GOT3 (cell line): ENCODE measurements at regions not wholly inside any gene's neighbourhood (a gene's known extent, or its start where the extent isn't known, plus 50 kb on each side); places are given as distances from the start of the nearest gene placed in this dataset.
"Not testable (repeated sequence)": the region's sequence is repeated elsewhere in the genome, so short reads cannot be mapped to it uniquely, and the experiment has no call there.

Source experiments
- DNase-seq: peaks from one replicate; lab custom pipeline; 2025; ENCODE audit warnings: mixed read lengths; lab: John Stamatoyannopoulos, UW

GRCh38 chr18:11464129-11464528 is 145.3 kb upstream of the SLC35G4 start:
- DNase-seq, result no peak

GRCh38 chr18:11458447-11458846 is 150.9 kb upstream of the SLC35G4 start:
- DNase-seq, result no peak

GRCh38 chr18:11457853-11458252 is 151.5 kb upstream of the SLC35G4 start:
- DNase-seq, result not testable (repeated sequence)

GRCh38 chr18:11454040-11454439 is 155.4 kb upstream of the SLC35G4 start:
- DNase-seq, result no peak

- DNase-seq, result not testable (repeated sequence)
These were observed 165.2 kb upstream of the SLC35G4 start for GRCh38 chr18:11444169-11444568.

GRCh38 chr18:11437046-11437445 is 172.3 kb upstream of the SLC35G4 start:
- no peak for DNase-seq

GRCh38 chr18:11432360-11432811 is 177.0 kb upstream of the SLC35G4 start:
- DNase-seq, result no peak

GRCh38 chr18:11429876-11430275 is 179.5 kb upstream of the SLC35G4 start:
- DNase-seq, result no peak

- DNase-seq, result no peak
These were observed 184.2 kb upstream of the SLC35G4 start for GRCh38 chr18:11425211-11425610.

- DNase-seq, result no peak
These were observed 190.1 kb upstream of the SLC35G4 start for GRCh38 chr18:11419338-11419737.

GRCh38 chr18:11412811-11413210 is 196.6 kb upstream of the SLC35G4 start:
- no peak for DNase-seq

GRCh38 chr18:11411048-11411447 is 198.3 kb upstream of the SLC35G4 start:
- no peak for DNase-seq

- DNase-seq, result no peak
These were observed 200.8 kb upstream of the SLC35G4 start for GRCh38 chr18:11408555-11409065.

- no peak for DNase-seq
These were observed 201.5 kb upstream of the SLC35G4 start for GRCh38 chr18:11407940-11408339.

GRCh38 chr18:11405804-11406203 is 203.6 kb upstream of the SLC35G4 start:
- DNase-seq, result no peak

- DNase-seq, result no peak
These were observed 208.7 kb upstream of the SLC35G4 start for GRCh38 chr18:11400703-11401102.

- DNase-seq, result no peak
These were observed 210.8 kb upstream of the SLC35G4 start for GRCh38 chr18:11398625-11399024.

- DNase-seq, result no peak
These were observed 216.2 kb upstream of the SLC35G4 start for GRCh38 chr18:11392980-11393885.

GRCh38 chr18:11392292-11392691 is 217.1 kb upstream of the SLC35G4 start:
- DNase-seq, result no peak

GRCh38 chr18:11391661-11392060 is 217.7 kb upstream of the SLC35G4 start:
- DNase-seq, result no peak

- no peak for DNase-seq
These were observed 220.4 kb upstream of the SLC35G4 start for GRCh38 chr18:11388755-11389680.

GRCh38 chr18:11387880-11388279 is 221.5 kb upstream of the SLC35G4 start:
- no peak for DNase-seq
